HG03280 (cell line): ENCODE measurements at regions not wholly inside any gene's neighbourhood (a gene's known extent, or its start where the extent isn't known, plus 50 kb on each side); places are given as distances from the start of the nearest gene placed in this dataset.

Source experiments
- ATAC-seq: cut with Tn5 transposase; IDR thresholded peaks from one replicate; pipeline ENCODE4 v1.9.1; 2021; ENCODE audit warnings: mild to moderate bottlenecking, moderate library complexity; ENCODE audit not compliant: unreplicated experiment

- ATAC-seq: no peak
Observed at GRCh38 chr20:41811456-41811855, 193.3 kb upstream of the CHD6 start.

- ATAC-seq: no peak
Observed at GRCh38 chr20:41800040-41800439, 181.9 kb upstream of the CHD6 start.

GRCh38 chr20:41798930-41799502 lies 180.8 kb upstream of the CHD6 start:
- no peak for ATAC-seq

DNA sequence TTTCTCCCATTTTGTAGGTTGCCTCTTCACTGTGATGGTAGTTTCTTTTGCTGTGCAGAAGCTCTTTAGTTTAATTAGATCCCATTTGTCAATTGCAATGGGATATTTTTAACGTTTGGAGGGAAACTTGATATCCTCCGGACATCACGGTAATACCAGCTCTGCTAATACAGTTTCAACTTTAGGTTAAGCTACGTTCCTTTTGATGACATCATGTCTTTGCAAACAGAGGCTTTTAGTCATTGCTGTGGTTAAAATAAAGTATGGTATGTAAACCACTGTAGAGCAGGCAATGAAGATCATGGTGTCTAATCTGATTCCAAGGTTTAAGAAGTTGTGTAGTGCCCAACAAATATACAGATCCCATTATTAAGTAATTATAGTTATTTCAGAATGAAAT lies 168.0 kb upstream of the CHD6 start:
- no peak for ATAC-seq

DNA sequence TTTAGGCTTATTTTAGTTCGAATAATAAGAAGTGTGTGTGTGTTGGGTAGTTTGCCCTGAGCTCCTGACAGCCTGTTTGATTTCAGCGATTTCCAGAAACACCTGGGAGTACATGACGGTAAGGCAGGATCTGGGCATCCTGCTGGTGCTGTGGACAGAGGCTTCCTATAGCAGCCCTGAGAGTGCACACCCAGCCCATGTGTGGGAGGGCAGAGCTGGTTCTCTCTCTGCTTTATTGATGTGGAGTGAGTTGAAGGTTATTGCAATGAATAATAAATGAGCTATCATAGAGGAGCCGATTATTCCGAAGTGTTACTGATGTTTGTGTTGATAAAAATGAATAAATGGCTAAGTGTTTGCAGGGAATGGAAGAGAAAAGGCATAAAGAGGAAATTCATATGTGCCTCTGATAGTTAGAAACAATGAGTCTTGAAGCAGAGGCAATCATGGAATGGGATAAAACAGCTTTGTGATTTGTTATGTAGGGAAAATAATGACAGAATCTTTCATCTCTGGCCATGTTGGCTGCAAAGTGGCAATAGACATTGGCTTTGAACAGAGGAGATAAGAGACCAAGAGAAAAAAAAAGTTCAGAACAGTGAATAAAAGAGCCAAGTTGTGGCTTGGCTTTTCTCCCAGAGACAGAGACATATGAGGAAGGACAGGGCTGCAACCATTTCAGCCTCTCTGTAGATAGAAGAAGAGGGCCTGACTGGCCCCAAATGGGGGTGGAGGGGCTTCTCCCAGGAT lies 166.2 kb upstream of the CHD6 start:
- ATAC-seq: no peak

DNA sequence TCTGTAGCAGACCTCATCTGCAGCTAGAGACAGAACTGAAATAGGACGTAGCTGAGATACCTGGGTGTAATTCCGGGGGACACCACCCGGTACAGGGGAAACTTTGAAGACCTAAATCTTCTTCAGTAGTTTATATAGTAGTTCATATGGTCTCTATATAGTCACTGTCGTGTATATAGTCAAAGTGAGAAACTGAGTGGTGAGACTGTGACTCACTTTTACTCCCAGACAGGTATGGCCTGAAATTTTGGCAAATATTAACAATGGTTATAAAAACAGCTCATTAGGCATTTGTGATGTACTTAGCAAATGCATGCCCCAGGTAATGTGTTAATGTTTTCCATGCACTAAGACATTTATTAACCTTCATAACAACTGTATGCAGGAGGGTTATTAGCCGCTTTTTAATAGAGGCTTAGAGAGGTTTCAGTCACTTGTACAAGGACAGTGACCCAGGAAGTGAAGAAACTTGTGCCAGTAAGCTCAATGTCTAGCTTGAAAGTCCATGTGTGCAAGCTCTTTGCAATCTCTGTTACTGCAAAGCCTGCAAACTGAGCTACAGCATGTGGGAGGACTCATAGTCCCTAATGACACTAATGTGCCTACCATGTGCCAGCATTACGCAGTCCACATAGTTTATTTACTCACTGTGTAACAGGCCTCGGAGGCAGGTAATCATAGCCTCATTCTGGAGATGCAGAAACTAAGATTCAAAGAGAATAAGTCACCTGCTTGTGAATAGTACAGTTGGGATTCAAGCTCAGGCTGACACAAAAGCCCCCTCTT lies 165.4 kb upstream of the CHD6 start:
- ATAC-seq: no peak

DNA sequence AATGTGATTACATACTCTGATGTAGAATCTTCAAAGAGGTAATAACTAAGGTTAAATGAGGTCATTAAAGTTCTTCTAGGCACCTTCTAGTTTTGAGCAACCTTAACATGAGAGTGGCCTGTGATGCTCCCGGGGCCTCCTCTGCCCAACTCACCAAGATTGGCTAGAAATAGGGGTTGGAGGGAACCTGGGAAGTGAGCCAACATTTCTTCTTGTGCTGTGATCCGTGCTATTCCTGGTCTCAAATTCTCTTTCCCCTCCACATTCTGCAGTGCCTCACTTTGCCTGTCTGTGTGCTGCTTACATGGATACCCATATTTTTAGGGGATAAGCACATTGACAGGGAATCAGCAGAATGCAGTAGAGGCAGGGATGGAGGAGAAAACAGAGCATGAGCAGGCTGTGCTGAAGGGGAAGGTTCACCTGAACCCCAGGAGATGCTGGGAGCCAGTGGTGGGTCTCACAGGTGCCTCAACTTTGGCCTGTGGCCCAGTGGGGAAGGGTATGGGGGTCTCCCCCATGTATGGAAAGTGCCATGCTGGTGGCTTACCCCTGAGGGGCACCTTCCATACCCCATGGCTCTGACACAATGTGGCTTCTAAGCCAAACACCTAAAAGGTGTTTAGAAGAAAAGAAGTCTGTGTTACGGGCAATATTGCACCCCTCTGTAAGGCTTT lies 164.7 kb upstream of the CHD6 start:
- ATAC-seq: no peak

GRCh38 chr20:41782255-41782654 lies 164.1 kb upstream of the CHD6 start:
- ATAC-seq: no peak

GRCh38 chr20:41776421-41776820 lies 158.2 kb upstream of the CHD6 start:
- no peak for ATAC-seq

DNA sequence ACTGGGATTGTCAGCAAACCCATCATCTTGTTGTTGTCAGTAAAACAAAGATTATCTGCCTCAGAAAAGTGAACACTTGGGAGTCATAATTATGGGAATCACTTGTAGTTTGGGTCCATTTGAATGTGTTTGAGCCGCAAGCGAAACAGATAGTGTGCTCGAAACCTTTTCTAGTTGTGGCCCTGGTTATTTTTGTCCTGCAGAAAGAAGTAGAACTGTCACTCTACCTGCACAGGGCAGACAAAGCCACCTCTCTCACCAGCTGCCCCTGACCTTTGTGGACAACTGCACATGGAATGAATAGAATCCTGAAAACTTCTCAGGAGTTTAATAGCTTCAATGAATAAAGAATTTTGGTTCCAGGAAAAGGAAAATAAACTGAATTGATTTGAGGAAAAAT lies 156.1 kb upstream of the CHD6 start:
- ATAC-seq: no peak

- no peak for ATAC-seq
Observed at GRCh38 chr20:41770965-41771364, 152.8 kb upstream of the CHD6 start.

DNA sequence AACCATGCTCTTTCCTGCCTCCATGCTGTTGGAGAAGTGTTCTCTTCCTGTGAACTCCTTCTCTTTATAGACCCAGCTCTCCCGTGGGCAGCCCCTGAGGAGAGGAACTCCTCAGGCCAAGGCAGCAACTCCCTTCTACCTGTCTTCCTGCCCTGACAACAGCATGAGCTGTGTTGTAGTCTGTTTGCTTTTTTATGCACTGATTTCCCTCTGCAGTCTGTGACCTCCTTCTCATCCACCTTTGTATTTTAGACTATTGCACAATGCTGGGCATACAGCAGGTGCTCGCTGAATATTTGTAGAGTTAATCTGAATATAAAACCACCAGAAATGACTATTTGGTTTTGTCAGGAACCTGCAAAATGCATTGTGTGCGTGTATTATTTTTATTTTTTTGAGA lies 152.2 kb upstream of the CHD6 start:
- no peak for ATAC-seq

- no peak for ATAC-seq
Observed at GRCh38 chr20:41769592-41770018, 151.4 kb upstream of the CHD6 start.

DNA sequence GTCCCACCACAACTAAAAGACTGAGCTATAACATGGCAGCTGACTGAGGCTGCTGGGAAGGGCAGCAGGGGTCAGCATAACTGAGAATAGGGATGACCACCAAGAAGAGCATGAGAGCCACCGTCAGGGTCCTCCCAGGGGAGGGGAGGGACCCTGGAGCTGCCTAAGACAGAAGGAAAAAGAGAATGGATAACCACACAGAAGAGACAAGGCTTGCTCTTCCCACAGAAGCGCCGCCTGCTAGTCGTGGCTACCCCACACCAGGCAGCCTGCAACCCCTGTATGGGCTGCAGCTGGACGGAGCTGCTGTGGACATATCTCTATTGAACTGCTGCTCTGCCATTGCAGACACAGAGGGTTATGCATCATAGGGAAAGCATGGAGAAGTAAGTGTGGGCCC lies 132.0 kb upstream of the CHD6 start:
- ATAC-seq: no peak

GRCh38 chr20:41748756-41749582 lies 130.8 kb upstream of the CHD6 start:
- no peak for ATAC-seq

DNA sequence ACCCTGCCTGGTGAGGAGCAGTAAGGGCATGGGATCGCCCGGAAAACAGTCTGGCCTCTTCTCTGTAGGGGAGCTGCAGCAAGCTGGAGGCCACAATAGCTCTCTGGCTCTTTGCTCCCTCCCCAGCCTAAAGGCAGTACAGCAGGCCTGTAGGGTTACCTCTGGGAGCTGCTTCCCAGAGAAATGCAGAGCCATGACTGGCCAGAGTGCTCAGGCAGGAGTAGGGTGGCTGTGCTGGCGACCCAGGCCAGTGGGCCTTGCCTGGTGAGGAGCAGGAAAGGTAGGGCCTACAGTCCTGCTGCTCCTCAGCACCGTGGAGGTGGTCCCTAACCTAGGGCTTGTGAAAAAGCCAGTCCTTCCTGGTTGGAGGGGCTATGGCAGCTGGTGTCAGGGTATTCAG lies 129.9 kb upstream of the CHD6 start:
- ATAC-seq: no peak

GRCh38 chr20:41747226-41747625 lies 129.0 kb upstream of the CHD6 start:
- no peak for ATAC-seq

DNA sequence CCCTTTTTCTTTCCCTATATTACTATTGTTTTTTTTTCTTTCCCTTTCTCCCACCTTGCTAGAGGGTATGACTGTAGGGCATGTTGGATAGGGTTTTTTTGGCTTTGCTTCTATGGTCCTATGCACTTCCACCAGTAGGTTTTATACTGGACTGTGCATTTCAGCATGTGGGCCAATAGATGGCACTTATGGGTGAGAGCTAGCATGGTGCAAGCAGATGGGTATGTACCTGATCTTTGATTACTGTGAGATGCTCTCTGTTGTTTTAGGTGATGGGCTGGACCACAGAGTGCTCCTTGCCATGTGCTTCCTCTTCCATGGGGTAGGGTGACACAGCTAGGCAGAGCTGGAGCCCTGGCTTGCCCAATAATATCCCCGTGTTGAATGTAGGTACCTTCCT lies 128.5 kb upstream of the CHD6 start:
- no peak for ATAC-seq

GRCh38 chr20:41738604-41739206 lies 120.5 kb upstream of the CHD6 start:
- ATAC-seq: no peak

- no peak for ATAC-seq
Observed at GRCh38 chr20:41735949-41736348, 117.8 kb upstream of the CHD6 start.
